T-cell (primary cell): ENCODE measurements at regions not wholly inside any gene's neighbourhood (a gene's known extent, or its start where the extent isn't known, plus 50 kb on each side); places are given as distances from the start of the nearest gene placed in this dataset.

Source experiments
- ATAC-seq, 4 experiments: fragments of 200-7000 bp in 3 of 4; fragments of 150-1000 bp in 1 of 4; cut with Tn5 transposase; replicated peaks in 1 of 4; 1 replicate in 3 of 4; 2 replicates in 1 of 4; pipeline ENCODE4 v1.10.0; 2021; ENCODE audit warnings: moderate library complexity in 3 of 4, mild to moderate bottlenecking in 2 of 4, moderate number of reproducible peaks in 1 of 4
- CTCF ChIA-PET, 2 donors: fragments of 300-600 bp; sonication (Branson Sonifier 250); formaldehyde crosslinking; loops; one replicate each; lab custom pipeline; 2022; ENCODE audit warnings: antibody characterized with exemption in 2 of 2; lab: Charles Lee
- POLR2A ChIA-PET, 2 donors: fragments of 300-600 bp; sonication (Branson Sonifier 250); formaldehyde crosslinking; loops; one replicate each; lab custom pipeline; 2022; ENCODE audit warnings: antibody characterized with exemption in 2 of 2; lab: Charles Lee
- DNase-seq, 35 experiments: peaks; one replicate each; pipeline versions ENCODE4 v3.0.0 to v3.0.0-alpha.2; 2013 to 2023
- H3K27ac ChIP-seq: one replicate; pipeline ENCODE4 v1.5.1; 2013; ENCODE audit warnings: low read length
- H3K27me3 ChIP-seq, 2 experiments: replicated peaks in 1 of 2; 1 replicate in 1 of 2; 2 replicates in 1 of 2; pipeline versions ENCODE4 v1.6.1 to v1.7.0; 2013; ENCODE audit warnings: low read length in 1 of 2, mixed read lengths in 1 of 2; ENCODE audit not compliant: control insufficient read depth in 2 of 2, insufficient read depth in 2 of 2; ENCODE audit errors: extremely low read depth in 1 of 2
- H3K36me3 ChIP-seq, 2 donors: 1 replicate in 1 of 2; 2 replicates in 1 of 2; pipeline versions ENCODE4 v1.6.1 to v1.7.0; 2013; ENCODE audit warnings: low read length in 1 of 2; ENCODE audit not compliant: control insufficient read depth in 2 of 2, insufficient read depth in 1 of 2; ENCODE audit errors: extremely low read depth in 1 of 2
- H3K4me1 ChIP-seq, 2 experiments: 1 replicate in 1 of 2; 2 replicates in 1 of 2; pipeline versions ENCODE4 v1.6.1 to v1.7.0; 2013; ENCODE audit warnings: low read length in 2 of 2, mixed read lengths in 1 of 2; ENCODE audit not compliant: insufficient read depth in 2 of 2, control insufficient read depth in 1 of 2; ENCODE audit errors: extremely low read depth in 1 of 2
- H3K4me3 ChIP-seq, 2 donors: 1 replicate in 1 of 2; 2 replicates in 1 of 2; pipeline versions ENCODE4 v1.5.1 to v1.7.0; 2013; ENCODE audit warnings: mild to moderate bottlenecking in 2 of 2, low read length in 1 of 2, moderate library complexity in 1 of 2; ENCODE audit not compliant: control insufficient read depth in 1 of 2; ENCODE audit errors: extremely low read depth in 1 of 2
- H3K9me3 ChIP-seq: 2 replicates; pipeline ENCODE4 v1.7.0; 2013
- H3K27ac Mint-ChIP-seq, 2 donors: one replicate each; pipeline ENCODE4 v1.8.0; 2020 to 2021; ENCODE audit warnings: mild to moderate bottlenecking in 2 of 2, mixed read lengths in 2 of 2
- H3K27me3 Mint-ChIP-seq, 2 donors: one replicate each; pipeline ENCODE4 v1.8.0; 2021 to 2022; ENCODE audit warnings: mixed read lengths in 2 of 2
- H3K36me3 Mint-ChIP-seq: one replicate; pipeline ENCODE4 v1.8.0; 2021; ENCODE audit warnings: mixed read lengths
- H3K4me1 Mint-ChIP-seq, 3 donors: one replicate each; pipeline ENCODE4 v1.8.0; 2020 to 2022; ENCODE audit warnings: mixed read lengths in 3 of 3, mild to moderate bottlenecking in 1 of 3
- H3K4me3 Mint-ChIP-seq, 3 donors: one replicate each; pipeline ENCODE4 v1.8.0; 2020 to 2022; ENCODE audit warnings: mild to moderate bottlenecking in 3 of 3, mixed read lengths in 3 of 3, moderate library complexity in 3 of 3
- H3K9me3 Mint-ChIP-seq, 3 donors: one replicate each; pipeline ENCODE4 v1.8.0; 2020 to 2022; ENCODE audit warnings: mixed read lengths in 3 of 3
- WGBS: methylation state at CpG from one replicate; pipeline ENCODE4 v1.1.5; 2013; ENCODE audit warnings: missing lambda C conversion rate; ENCODE audit not compliant: insufficient coverage; 5-methylcytosine and 5-hydroxymethylcytosine counted together

- Mint-ChIP-seq H3K27ac (no peak overlapping the region), H3K9me3 (peaks cover 0 to 3% (median 0%) of the 10 kb centered on the region in 3 donors), H3K4me1 (no peaks in the 10 kb centered on the region), H3K36me3 (no peaks in the 10 kb centered on the region), H3K27me3 (peaks cover 0 to 3% of the 10 kb centered on the region in 2 donors), H3K4me3 (no peak overlapping the region)
- Histone ChIP-seq H3K36me3 (no peaks in the 10 kb centered on the region), H3K27me3 (no peaks in the 10 kb centered on the region), H3K4me1 (no peaks in the 10 kb centered on the region), H3K27ac (no peak overlapping the region), H3K4me3 (no peak overlapping the region), H3K9me3 (no peaks in the 10 kb centered on the region)
- POLR2A ChIA-PET: interaction anchor here in 1 of 2 donors (0.8 kb wide), 1 partner anchor 624 kb away, joined by 3 read pairs; no protein-coding TSS in a partner anchor
- 87% methylated on average over 3 of the region's 6 CpGs for WGBS
- ATAC-seq: no peak
- CTCF ChIA-PET: no interaction called here
- DNase-seq: no peak
These were observed 79.0 kb upstream of the SP8 start for GRCh38 chr7:20865684-20866083.

GRCh38 chr7:20870977-20871376 is 84.3 kb upstream of the SP8 start:
- H3K27me3 ChIP-seq: no peaks in the 10 kb centered on the region
- no peaks in the 10 kb centered on the region for H3K4me1 ChIP-seq
- Mint-ChIP-seq H3K4me3 (no peak overlapping the region), H3K36me3 (no peaks in the 10 kb centered on the region), H3K27me3 (no peaks in the 10 kb centered on the region), H3K4me1 (no peaks in the 10 kb centered on the region), H3K9me3 (peaks cover 0 to 2% (median 0%) of the 10 kb centered on the region in 3 donors), H3K27ac (no peak overlapping the region)
- ATAC-seq (no peak), DNase-seq (no peak)
- CTCF ChIA-PET: no interaction called here
- no CpG with 5 or more reads among the region's 2 CpGs for WGBS
- POLR2A ChIA-PET: no interaction called here
- no peaks in the 10 kb centered on the region for H3K36me3 ChIP-seq
- H3K27ac ChIP-seq: no peak overlapping the region
- no peaks in the 10 kb centered on the region for H3K9me3 ChIP-seq
- no peak overlapping the region for H3K4me3 ChIP-seq

- Histone ChIP-seq H3K4me3 (no peak overlapping the region), H3K36me3 (no peaks in the 10 kb centered on the region), H3K9me3 (no peaks in the 10 kb centered on the region), H3K4me1 (no peaks in the 10 kb centered on the region), H3K27ac (no peak overlapping the region), H3K27me3 (no peaks in the 10 kb centered on the region)
- ChIA-PET POLR2A (no interaction called here), CTCF (no interaction called here)
- Mint-ChIP-seq H3K9me3 (peaks cover 7 to 14% (median 8%) of the 10 kb centered on the region in 3 donors), H3K27ac (no peak overlapping the region), H3K27me3 (peaks cover 0 to 1% of the 10 kb centered on the region in 2 donors), H3K4me3 (no peak overlapping the region), H3K36me3 (no peaks in the 10 kb centered on the region), H3K4me1 (no peaks in the 10 kb centered on the region)
- DNase-seq: no peak
- ATAC-seq: no peak
- whole genome bisulfite sequencing: no CpG with 5 or more reads among the region's 1 CpG
These were observed 106.1 kb upstream of the SP8 start for GRCh38 chr7:20892776-20893175.

GRCh38 chr7:20894806-20895205 is 108.1 kb upstream of the SP8 start:
- Mint-ChIP-seq H3K27ac (no peak overlapping the region), H3K36me3 (no peaks in the 10 kb centered on the region), H3K27me3 (no peaks in the 10 kb centered on the region), H3K9me3 (peaks cover 0 to 4% (median 3%) of the 10 kb centered on the region in 3 donors), H3K4me3 (no peak overlapping the region), H3K4me1 (no peaks in the 10 kb centered on the region)
- POLR2A ChIA-PET: no interaction called here
- Histone ChIP-seq H3K27ac (no peak overlapping the region), H3K9me3 (no peaks in the 10 kb centered on the region), H3K4me1 (no peaks in the 10 kb centered on the region), H3K36me3 (no peaks in the 10 kb centered on the region), H3K27me3 (no peaks in the 10 kb centered on the region), H3K4me3 (no peak overlapping the region)
- no peak for ATAC-seq
- no peak for DNase-seq
- CTCF ChIA-PET: no interaction called here

GRCh38 chr7:20895563-20895962 is 108.9 kb upstream of the SP8 start:
- Mint-ChIP-seq H3K27ac (no peak overlapping the region), H3K4me1 (no peaks in the 10 kb centered on the region), H3K27me3 (no peaks in the 10 kb centered on the region), H3K9me3 (peaks cover 0 to 4% (median 0%) of the 10 kb centered on the region in 3 donors), H3K36me3 (no peaks in the 10 kb centered on the region), H3K4me3 (no peak overlapping the region)
- H3K9me3 ChIP-seq: no peaks in the 10 kb centered on the region
- H3K27ac ChIP-seq: no peak overlapping the region
- no peak for ATAC-seq
- no CpG with 5 or more reads among the region's 5 CpGs for WGBS
- CTCF ChIA-PET: no interaction called here
- H3K36me3 ChIP-seq: no peaks in the 10 kb centered on the region
- H3K27me3 ChIP-seq: no peaks in the 10 kb centered on the region
- no peak for DNase-seq
- POLR2A ChIA-PET: no interaction called here
- no peaks in the 10 kb centered on the region for H3K4me1 ChIP-seq
- H3K4me3 ChIP-seq: no peak overlapping the region

GRCh38 chr7:20896996-20897395 is 110.3 kb upstream of the SP8 start:
- H3K27me3 Mint-ChIP-seq: no peaks in the 10 kb centered on the region
- no peaks in the 10 kb centered on the region for H3K36me3 Mint-ChIP-seq
- Histone ChIP-seq H3K9me3 (no peaks in the 10 kb centered on the region), H3K4me3 (no peak overlapping the region), H3K36me3 (no peaks in the 10 kb centered on the region), H3K4me1 (no peaks in the 10 kb centered on the region), H3K27me3 (no peaks in the 10 kb centered on the region), H3K27ac (no peak overlapping the region)
- H3K9me3 Mint-ChIP-seq: peaks cover 0 to 10% (median 0%) of the 10 kb centered on the region in 3 donors
- no CpG with 5 or more reads among the region's 2 CpGs for WGBS
- ChIA-PET POLR2A (interaction anchor here in 1 of 2 donors (0.7 kb wide), 1 partner anchor 738 kb away, joined by 3 read pairs; no protein-coding TSS in a partner anchor), CTCF (no interaction called here)
- no peak overlapping the region for H3K27ac Mint-ChIP-seq
- no peak overlapping the region for H3K4me3 Mint-ChIP-seq
- DNase-seq (no peak), ATAC-seq (no peak)
- H3K4me1 Mint-ChIP-seq: no peaks in the 10 kb centered on the region
